Left renal pelvis (tissue), 4 donors: ENCODE measurements at regions not wholly inside any gene's neighbourhood (a gene's known extent, or its start where the extent isn't known, plus 50 kb on each side); places are given as distances from the start of the nearest gene placed in this dataset.
"Not testable (repeated sequence)": the region's sequence is repeated elsewhere in the genome, so short reads cannot be mapped to it uniquely, and the experiment has no call there.

Source experiments
- DNase-seq, 4 donors: peaks; one replicate each; pipeline ENCODE4 v3.0.0-alpha.2; 2013; ENCODE audit warnings: low read depth in 4 of 4, low spot score in 3 of 4

DNA sequence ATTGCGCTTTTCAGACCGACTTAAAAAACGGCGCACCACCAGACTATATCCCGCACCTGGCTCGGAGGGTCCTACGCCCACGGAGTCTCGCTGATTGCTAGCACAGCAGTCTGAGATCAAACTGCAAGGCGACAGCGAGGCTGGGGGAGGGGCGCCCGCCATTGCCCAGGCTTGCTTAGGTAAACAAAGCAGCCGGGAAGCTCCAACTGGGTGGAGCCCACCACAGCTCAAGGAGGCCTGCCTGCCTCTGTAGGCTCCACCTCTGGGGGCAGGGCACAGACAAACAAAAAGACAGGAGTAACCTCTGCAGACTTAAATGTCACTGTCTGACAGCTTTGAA lies 160.1 kb upstream of the THBS1 start:
- not testable (repeated sequence) for DNase-seq

GRCh38 chr15:39426552-39427532 lies 154.0 kb upstream of the THBS1 start:
- DNase-seq, result no peak

DNA sequence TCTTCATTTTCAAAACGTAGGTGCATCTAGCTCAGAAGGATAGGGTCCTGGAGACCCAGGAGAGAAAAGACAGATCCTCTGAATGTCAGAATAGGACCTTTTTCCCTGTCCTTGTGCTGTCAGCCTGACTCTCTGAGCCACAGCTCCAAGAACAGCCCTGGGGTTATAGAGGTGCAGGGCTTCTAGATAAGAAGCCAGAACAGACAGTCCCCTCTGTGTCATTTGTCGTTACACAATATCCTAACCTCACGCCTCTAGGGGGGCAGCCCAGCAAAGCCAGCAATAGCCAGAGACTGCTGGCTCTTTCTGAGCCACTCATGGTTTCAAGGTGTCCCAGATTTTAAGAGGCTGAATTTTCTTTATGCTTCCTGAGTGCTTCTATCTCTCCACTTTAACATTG lies 153.2 kb upstream of the THBS1 start:
- DNase-seq, result no peak

GRCh38 chr15:39429898-39430357 lies 151.0 kb upstream of the THBS1 start:
- no peak for DNase-seq

- no peak for DNase-seq
Observed at GRCh38 chr15:39430389-39430788, 150.5 kb upstream of the THBS1 start.

- no peak for DNase-seq
Observed at GRCh38 chr15:39431376-39431775, 149.5 kb upstream of the THBS1 start.

DNA sequence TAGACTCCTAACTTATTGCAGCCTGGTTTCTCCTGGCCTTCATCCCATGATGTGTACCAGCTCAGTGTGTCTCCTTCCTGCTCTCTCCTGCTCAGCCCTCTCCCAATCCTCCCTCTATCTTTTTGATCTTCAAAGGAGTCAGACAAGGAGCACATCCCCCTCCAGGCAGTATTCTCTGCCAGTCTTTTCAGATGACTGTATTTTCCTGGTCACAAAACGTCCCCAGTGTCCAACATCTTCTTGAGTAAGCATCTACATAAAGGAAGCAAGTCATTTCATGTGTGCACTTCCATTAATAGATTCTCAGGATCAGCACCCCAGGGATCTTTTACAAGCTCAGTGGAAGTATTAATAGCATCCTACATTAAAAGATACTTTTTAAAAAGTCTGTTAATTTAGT lies 148.9 kb upstream of the THBS1 start:
- no peak for DNase-seq

DNA sequence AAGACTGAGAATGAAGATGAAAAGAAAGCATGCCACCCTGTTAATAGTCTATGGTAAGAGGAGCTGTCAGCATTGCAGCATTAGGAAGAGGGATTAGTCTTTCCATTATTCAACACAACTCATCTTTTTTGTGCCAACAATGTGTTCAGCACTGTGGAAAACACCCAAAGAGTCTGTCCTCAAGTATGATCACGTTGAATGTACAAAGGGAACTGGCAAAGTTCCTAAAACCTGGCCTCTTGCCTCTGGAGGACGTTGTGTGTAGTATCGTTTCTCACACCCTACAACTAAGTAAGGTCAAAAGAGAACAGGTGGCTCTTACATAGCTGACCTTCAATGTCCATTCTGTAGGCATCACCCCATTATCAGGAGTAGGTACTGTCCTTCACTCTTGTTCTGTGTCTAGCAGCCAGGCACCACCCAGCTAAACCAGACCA lies 147.9 kb upstream of the THBS1 start:
- DNase-seq, result no peak

GRCh38 chr15:39433376-39433775 lies 147.5 kb upstream of the THBS1 start:
- DNase-seq, result no peak

DNA sequence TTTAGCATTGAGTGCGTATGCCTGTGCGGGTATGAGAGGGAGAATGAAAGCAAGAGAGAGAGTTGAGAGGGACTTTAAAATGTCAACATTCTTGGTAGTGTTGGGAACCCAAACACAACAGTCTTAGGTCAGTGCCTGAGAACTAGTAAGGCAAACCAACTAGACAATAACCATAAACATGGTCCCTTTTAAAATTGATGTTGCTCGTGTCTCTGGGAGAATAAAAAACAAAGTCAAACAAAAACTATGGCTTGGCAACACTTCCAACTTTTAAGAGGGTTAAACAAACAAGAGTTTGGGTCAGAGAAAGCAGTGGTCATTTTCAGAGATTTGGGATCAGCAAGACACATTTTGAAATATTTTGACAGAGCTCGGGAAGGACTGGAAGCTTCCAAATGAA lies 146.7 kb upstream of the THBS1 start:
- DNase-seq, result peak in 3 of 4 donors; percentile 33 to 51 (median 45)

GRCh38 chr15:39434751-39435238 lies 146.1 kb upstream of the THBS1 start:
- peak; percentile 58 to 73 (median 64) for DNase-seq

GRCh38 chr15:39435244-39435643 lies 145.6 kb upstream of the THBS1 start:
- no peak for DNase-seq

GRCh38 chr15:39438260-39438659 lies 142.6 kb upstream of the THBS1 start:
- DNase-seq, result no peak

GRCh38 chr15:39438799-39439592 lies 141.9 kb upstream of the THBS1 start:
- no peak for DNase-seq

- no peak for DNase-seq
Observed at GRCh38 chr15:39442898-39443297, 138.0 kb upstream of the THBS1 start.

GRCh38 chr15:39443659-39444219 lies 137.1 kb upstream of the THBS1 start:
- DNase-seq, result no peak

DNA sequence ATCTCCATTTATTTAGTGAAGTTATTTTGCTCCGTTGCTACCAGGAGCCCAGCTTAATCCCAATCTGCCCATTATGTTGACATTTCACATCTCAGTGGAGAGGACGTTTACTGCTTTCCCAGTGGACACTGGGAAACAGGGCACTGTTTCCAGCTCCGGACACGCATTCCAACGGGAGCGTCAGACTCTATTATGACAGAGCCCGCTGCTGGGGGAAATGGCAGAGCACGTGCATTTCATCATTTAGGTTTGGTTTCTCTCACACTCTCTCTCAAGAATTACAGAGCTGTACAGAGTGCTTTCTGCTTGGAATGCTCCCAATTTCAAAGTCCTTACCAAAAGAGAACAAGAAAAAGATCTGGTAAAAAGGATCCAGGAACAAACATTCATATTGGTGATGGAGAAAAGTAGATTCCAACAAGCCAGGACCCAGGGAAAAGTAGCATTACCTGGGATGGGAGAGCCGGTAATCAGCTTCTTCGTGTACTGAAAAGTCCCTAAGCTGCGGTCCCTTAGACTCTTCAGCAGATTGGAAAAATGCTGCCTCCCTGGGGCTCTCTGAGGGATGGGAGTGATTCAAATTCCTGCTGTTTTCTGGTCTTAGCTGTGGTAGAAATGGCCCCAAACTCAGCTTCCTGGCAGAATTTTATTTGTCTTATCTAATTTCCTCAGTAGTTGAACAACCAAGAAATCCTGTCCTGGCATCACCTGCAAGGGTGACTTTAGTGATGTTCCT lies 136.0 kb upstream of the THBS1 start:
- no peak for DNase-seq

GRCh38 chr15:39445931-39446330 lies 134.9 kb upstream of the THBS1 start:
- no peak for DNase-seq

DNA sequence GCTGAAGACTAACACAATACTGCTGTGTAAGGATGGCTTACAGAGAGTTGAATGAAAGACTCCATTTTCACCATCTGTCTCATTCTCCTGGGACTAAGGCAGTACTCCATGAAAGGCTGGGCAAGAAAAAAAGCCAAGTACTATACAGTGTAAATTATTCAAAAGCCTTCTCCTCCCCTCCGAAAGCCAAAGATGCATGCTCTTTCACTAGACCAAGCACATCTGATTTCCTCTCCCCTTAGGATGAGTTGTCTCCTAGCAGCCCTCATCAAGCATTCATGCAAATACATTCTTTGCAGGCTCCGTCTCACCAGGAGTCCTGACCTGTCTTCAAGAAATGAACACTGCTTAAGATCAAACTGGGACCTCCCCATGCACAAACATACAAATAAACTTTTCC lies 133.5 kb upstream of the THBS1 start:
- DNase-seq, result no peak

GRCh38 chr15:39447881-39448280 lies 133.0 kb upstream of the THBS1 start:
- DNase-seq, result no peak
